WTC11 (cell line): ENCODE measurements at regions not wholly inside any gene's neighbourhood (a gene's known extent, or its start where the extent isn't known, plus 50 kb on each side); places are given as distances from the start of the nearest gene placed in this dataset.

Experiments used
- ATAC-seq: fragments of 200-7000 bp; cut with Tn5 transposase; 2 replicates; pipeline ENCODE4 v1.10.0; 2021; ENCODE audit warnings: mild to moderate bottlenecking, moderate library complexity
- CTCF ChIA-PET: fragments of 300-600 bp; sonication (Branson Sonifier 250); formaldehyde crosslinking; loops from one replicate; lab custom pipeline; 2021; ENCODE audit warnings: antibody characterized with exemption; lab: Charles Lee
- POLR2A ChIA-PET: fragments of 350-600 bp; sonication (Branson Sonifier 250); formaldehyde crosslinking; loops from one replicate; lab custom pipeline; 2021; ENCODE audit warnings: antibody characterized with exemption; lab: Charles Lee
- DNase-seq: peaks from one replicate; pipeline ENCODE4 v3.0.0; 2021; ENCODE audit warnings: low spot score
- H3K27ac Mint-ChIP-seq: 2 replicates; pipeline ENCODE4 v1.8.0; 2021; ENCODE audit warnings: mixed read lengths
- H3K27me3 Mint-ChIP-seq: 2 replicates; pipeline ENCODE4 v1.8.0; 2021; ENCODE audit warnings: low read depth, mild to moderate bottlenecking, moderate library complexity, mixed read lengths
- H3K36me3 Mint-ChIP-seq: 2 replicates; pipeline ENCODE4 v1.8.0; 2021; ENCODE audit warnings: mixed read lengths
- H3K4me1 Mint-ChIP-seq: 2 replicates; pipeline ENCODE4 v1.8.0; 2022; ENCODE audit warnings: mixed read lengths
- H3K4me3 Mint-ChIP-seq: 2 replicates; pipeline ENCODE4 v1.8.0; 2021; ENCODE audit warnings: mild to moderate bottlenecking, moderate library complexity, mixed read lengths
- H3K9me3 Mint-ChIP-seq: 2 replicates; pipeline ENCODE4 v1.8.0; 2021; ENCODE audit warnings: mixed read lengths
- AR ChIP-seq: fragments of 250-450 bp; sonication (Bioruptor Pico); IDR thresholded peaks from 2 replicates; pipeline ENCODE4 v1.9.0; 2021; ENCODE audit warnings: mild to moderate bottlenecking
- ATF3 ChIP-seq: sonication (generic); formaldehyde crosslinking; conservative IDR thresholded peaks from 2 replicates; pipeline ENCODE4 v1.8.1; 2022; ENCODE audit warnings: mild to moderate bottlenecking, missing genetic modification reagents
- ATF6 ChIP-seq: sonication (generic); formaldehyde crosslinking; IDR thresholded peaks from 2 replicates; pipeline ENCODE4 v1.8.1; 2023; ENCODE audit warnings: mild to moderate bottlenecking, missing genetic modification reagents
- CBFB ChIP-seq: sonication (generic); formaldehyde crosslinking; IDR thresholded peaks from 2 replicates; pipeline ENCODE4 v1.8.1; 2022; ENCODE audit warnings: mild to moderate bottlenecking, low read depth, missing genetic modification reagents
- CREM ChIP-seq: sonication (generic); formaldehyde crosslinking; IDR thresholded peaks from 2 replicates; pipeline ENCODE4 v1.8.1; 2022; ENCODE audit warnings: mild to moderate bottlenecking, missing genetic modification reagents, moderate library complexity
- MXD4 ChIP-seq: fragments of 250-450 bp; sonication (Bioruptor Pico); IDR thresholded peaks from 2 replicates; pipeline ENCODE4 v1.8.0; 2021; ENCODE audit warnings: mild to moderate bottlenecking, moderate library complexity, borderline replicate concordance
- NFATC4 ChIP-seq: fragments of 250-450 bp; sonication (Bioruptor Pico); IDR thresholded peaks from 2 replicates; pipeline ENCODE4 v1.9.0; 2021; ENCODE audit warnings: mild to moderate bottlenecking
- NFYB ChIP-seq: sonication (generic); formaldehyde crosslinking; conservative IDR thresholded peaks from 2 replicates; pipeline ENCODE4 v1.8.0; 2022; ENCODE audit warnings: low read depth, missing genetic modification reagents
- OVOL2 ChIP-seq: fragments of 250-450 bp; sonication (Bioruptor Pico); IDR thresholded peaks from 2 replicates; pipeline ENCODE4 v1.9.0; 2021; ENCODE audit warnings: mild to moderate bottlenecking, borderline replicate concordance
- PRRX2 ChIP-seq: fragments of 250-450 bp; sonication (Bioruptor Pico); IDR thresholded peaks from 2 replicates; pipeline ENCODE4 v1.8.0; 2021; ENCODE audit warnings: mild to moderate bottlenecking
- RELA ChIP-seq: sonication (generic); formaldehyde crosslinking; IDR thresholded peaks from 2 replicates; pipeline ENCODE4 v1.8.1; 2022; ENCODE audit warnings: missing genetic modification reagents, mild to moderate bottlenecking, borderline replicate concordance
- SOX15 ChIP-seq: fragments of 250-450 bp; sonication (Bioruptor Pico); IDR thresholded peaks from 2 replicates; pipeline ENCODE4 v1.9.0; 2021; ENCODE audit warnings: mild to moderate bottlenecking
- SP1 ChIP-seq: sonication (generic); formaldehyde crosslinking; conservative IDR thresholded peaks from 2 replicates; pipeline ENCODE4 v1.8.1; 2022; ENCODE audit warnings: missing genetic modification reagents
- TP53 ChIP-seq: sonication (generic); formaldehyde crosslinking; IDR thresholded peaks from 2 replicates; pipeline ENCODE4 v1.8.1; 2023; ENCODE audit warnings: mild to moderate bottlenecking, missing genetic modification reagents
- USF2 ChIP-seq: sonication (generic); formaldehyde crosslinking; IDR thresholded peaks from 2 replicates; pipeline ENCODE4 v1.8.1; 2023; ENCODE audit warnings: mild to moderate bottlenecking, missing genetic modification reagents, moderate library complexity
- ZNF138 ChIP-seq: sonication (generic); formaldehyde crosslinking; conservative IDR thresholded peaks from 2 replicates; pipeline ENCODE4 v1.8.1; 2022; ENCODE audit warnings: mild to moderate bottlenecking, moderate library complexity, missing genetic modification reagents
- ZNF396 ChIP-seq: fragments of 250-450 bp; sonication (Bioruptor Pico); IDR thresholded peaks from 2 replicates; pipeline ENCODE4 v1.8.0; 2021; ENCODE audit warnings: mild to moderate bottlenecking, moderate library complexity, borderline replicate concordance
- TF ChIP-seq, protein P1 (sequence below): sonication (generic); formaldehyde crosslinking; IDR thresholded peaks from 2 replicates; pipeline ENCODE4 v1.8.0; 2022; ENCODE audit warnings: mild to moderate bottlenecking, missing genetic modification reagents
- TF ChIP-seq, protein P2 (sequence below): sonication (generic); formaldehyde crosslinking; IDR thresholded peaks from 2 replicates; pipeline ENCODE4 v1.8.0; 2022; ENCODE audit warnings: mild to moderate bottlenecking, missing genetic modification reagents
- TF ChIP-seq, protein P3 (sequence below): sonication (generic); formaldehyde crosslinking; IDR thresholded peaks from 2 replicates; pipeline ENCODE4 v1.8.0; 2023; ENCODE audit warnings: missing genetic modification reagents, mild to moderate bottlenecking, borderline replicate concordance

DNA sequence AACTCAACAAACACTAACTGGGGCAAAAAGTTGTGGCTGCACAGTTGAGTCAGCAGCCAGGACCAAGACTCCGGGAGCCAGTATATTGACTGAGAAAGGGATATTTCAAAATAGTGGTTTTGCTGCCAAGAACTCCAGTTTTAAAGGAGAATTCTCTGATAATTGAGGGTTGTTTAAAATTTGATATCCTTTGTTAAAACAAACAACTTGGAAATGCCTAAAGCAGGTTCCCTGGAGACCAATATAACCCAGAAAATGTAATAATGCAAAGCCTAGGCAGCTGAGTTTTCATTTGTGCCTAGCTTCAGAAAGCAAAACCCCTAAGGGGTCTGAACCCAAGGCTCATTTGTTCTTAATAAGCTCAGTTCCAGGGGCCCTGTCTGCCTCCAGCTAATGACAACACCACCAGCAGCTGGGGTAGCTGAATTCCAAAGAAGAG, 311.7 kb upstream of the CCDC196 start:
- H3K4me1 Mint-ChIP-seq, result peaks cover 5% of the 10 kb centered on the region; the same call in 1 of the 2 replicates
- no peaks in the 10 kb centered on the region for H3K27me3 Mint-ChIP-seq
- POLR2A ChIA-PET, result no interaction called here
- TF ChIP-seq CREM (CRISPR knock-in tag), result no peak
- TF ChIP-seq, protein P1, sequence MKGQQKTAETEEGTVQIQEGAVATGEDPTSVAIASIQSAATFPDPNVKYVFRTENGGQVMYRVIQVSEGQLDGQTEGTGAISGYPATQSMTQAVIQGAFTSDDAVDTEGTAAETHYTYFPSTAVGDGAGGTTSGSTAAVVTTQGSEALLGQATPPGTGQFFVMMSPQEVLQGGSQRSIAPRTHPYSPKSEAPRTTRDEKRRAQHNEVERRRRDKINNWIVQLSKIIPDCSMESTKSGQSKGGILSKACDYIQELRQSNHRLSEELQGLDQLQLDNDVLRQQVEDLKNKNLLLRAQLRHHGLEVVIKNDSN (CRISPR knock-in tag), result no peak
- TF ChIP-seq, protein P2, sequence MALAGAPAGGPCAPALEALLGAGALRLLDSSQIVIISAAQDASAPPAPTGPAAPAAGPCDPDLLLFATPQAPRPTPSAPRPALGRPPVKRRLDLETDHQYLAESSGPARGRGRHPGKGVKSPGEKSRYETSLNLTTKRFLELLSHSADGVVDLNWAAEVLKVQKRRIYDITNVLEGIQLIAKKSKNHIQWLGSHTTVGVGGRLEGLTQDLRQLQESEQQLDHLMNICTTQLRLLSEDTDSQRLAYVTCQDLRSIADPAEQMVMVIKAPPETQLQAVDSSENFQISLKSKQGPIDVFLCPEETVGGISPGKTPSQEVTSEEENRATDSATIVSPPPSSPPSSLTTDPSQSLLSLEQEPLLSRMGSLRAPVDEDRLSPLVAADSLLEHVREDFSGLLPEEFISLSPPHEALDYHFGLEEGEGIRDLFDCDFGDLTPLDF (CRISPR knock-in tag), result no peak
- TF ChIP-seq, all 79 proteins: peak for 0
- H3K4me3 Mint-ChIP-seq, result no peak overlapping the region
- H3K36me3 Mint-ChIP-seq, result 0 out of 2 replicates have a peak, but pooled peaks cover 3% of the 10 kb centered on the region
- DNase-seq (no peak), ATAC-seq (no peak)
- H3K27ac Mint-ChIP-seq, result no peak overlapping the region
- H3K9me3 Mint-ChIP-seq, result peaks cover 20% of the 10 kb centered on the region
- CTCF ChIA-PET, result no interaction called here

DNA sequence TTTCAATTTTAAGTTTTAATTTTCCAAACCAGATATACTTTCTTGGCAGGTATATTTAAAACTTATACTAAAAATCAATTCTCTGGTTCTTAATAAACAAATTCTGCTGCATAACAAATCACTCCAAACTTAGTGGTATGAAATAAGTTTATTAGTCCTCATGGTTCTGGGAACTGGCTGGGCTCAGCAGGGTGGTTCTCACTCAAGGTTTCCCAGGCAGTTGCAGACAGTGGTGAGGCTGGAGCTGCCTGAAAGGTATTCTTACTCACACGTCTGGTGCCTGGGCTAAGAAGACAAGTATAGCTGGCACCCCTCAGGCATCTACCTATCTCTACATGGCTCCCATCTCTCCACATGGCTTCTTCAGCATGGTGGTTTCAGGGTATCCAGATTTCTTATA, 308.2 kb upstream of the CCDC196 start:
- CTCF ChIA-PET, result interaction anchor here (0.8 kb wide), 1 partner anchor 43 kb away, joined by 3 read pairs; no protein-coding TSS in a partner anchor
- no peak for DNase-seq
- no peak for ATAC-seq
- peaks cover 29% of the 10 kb centered on the region for H3K9me3 Mint-ChIP-seq
- TF ChIP-seq OVOL2 (CRISPR knock-in tag) (no peak), TP53 (CRISPR knock-in tag) (no peak), ATF3 (no peak), ZNF396 (no peak), SP1 (CRISPR knock-in tag) (no peak), NFYB (no peak), RELA (CRISPR knock-in tag) (no peak), MXD4 (CRISPR knock-in tag) (no peak), USF2 (CRISPR knock-in tag) (no peak)
- TF ChIP-seq, protein P3, sequence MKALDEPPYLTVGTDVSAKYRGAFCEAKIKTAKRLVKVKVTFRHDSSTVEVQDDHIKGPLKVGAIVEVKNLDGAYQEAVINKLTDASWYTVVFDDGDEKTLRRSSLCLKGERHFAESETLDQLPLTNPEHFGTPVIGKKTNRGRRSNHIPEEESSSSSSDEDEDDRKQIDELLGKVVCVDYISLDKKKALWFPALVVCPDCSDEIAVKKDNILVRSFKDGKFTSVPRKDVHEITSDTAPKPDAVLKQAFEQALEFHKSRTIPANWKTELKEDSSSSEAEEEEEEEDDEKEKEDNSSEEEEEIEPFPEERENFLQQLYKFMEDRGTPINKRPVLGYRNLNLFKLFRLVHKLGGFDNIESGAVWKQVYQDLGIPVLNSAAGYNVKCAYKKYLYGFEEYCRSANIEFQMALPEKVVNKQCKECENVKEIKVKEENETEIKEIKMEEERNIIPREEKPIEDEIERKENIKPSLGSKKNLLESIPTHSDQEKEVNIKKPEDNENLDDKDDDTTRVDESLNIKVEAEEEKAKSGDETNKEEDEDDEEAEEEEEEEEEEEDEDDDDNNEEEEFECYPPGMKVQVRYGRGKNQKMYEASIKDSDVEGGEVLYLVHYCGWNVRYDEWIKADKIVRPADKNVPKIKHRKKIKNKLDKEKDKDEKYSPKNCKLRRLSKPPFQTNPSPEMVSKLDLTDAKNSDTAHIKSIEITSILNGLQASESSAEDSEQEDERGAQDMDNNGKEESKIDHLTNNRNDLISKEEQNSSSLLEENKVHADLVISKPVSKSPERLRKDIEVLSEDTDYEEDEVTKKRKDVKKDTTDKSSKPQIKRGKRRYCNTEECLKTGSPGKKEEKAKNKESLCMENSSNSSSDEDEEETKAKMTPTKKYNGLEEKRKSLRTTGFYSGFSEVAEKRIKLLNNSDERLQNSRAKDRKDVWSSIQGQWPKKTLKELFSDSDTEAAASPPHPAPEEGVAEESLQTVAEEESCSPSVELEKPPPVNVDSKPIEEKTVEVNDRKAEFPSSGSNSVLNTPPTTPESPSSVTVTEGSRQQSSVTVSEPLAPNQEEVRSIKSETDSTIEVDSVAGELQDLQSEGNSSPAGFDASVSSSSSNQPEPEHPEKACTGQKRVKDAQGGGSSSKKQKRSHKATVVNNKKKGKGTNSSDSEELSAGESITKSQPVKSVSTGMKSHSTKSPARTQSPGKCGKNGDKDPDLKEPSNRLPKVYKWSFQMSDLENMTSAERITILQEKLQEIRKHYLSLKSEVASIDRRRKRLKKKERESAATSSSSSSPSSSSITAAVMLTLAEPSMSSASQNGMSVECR (CRISPR knock-in tag), result no peak
- H3K4me1 Mint-ChIP-seq, result peaks cover 5% of the 10 kb centered on the region
- POLR2A ChIA-PET, result no interaction called here
- no peak overlapping the region for H3K27ac Mint-ChIP-seq
- 0 out of 2 replicates have a peak, but pooled peaks cover 3% of the 10 kb centered on the region for H3K36me3 Mint-ChIP-seq
- H3K27me3 Mint-ChIP-seq, result no peaks in the 10 kb centered on the region
- no peak overlapping the region for H3K4me3 Mint-ChIP-seq

DNA sequence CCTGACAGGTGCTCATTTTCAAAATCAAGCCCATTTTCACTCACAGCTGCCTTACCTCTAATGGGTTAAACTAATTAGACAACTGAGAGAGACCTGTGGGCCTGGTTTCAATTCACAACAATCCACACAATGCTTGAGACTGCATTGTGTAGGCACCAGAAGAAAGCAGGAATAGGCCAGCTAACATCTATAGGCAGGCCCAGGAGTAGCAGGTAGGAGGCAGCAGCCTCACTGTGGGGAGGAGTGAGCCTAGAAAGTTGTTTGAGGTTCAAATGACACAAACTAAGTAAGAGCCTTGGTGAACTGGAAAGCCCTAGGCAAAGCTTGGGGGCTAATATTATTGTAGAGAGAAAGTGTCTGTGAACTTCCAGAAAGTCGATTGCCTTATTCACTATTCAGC, 289.5 kb upstream of the CCDC196 start:
- DNase-seq (no peak), ATAC-seq (peak; percentile 76)
- Mint-ChIP-seq H3K36me3 (peaks cover 19% of the 10 kb centered on the region), H3K9me3 (peaks cover 19% of the 10 kb centered on the region), H3K4me3 (no peak overlapping the region), H3K27me3 (peaks cover 3% of the 10 kb centered on the region; the same call in 1 of the 2 replicates), H3K27ac (no peak overlapping the region), H3K4me1 (peaks cover 9% of the 10 kb centered on the region; the same call in 1 of the 2 replicates)
- ChIA-PET POLR2A (no interaction called here), CTCF (interaction anchor here (0.8 kb wide), 1 partner anchor 163 kb away, joined by 4 read pairs; no protein-coding TSS in a partner anchor)
- TF ChIP-seq ATF6 (CRISPR knock-in tag) (no peak), CBFB (no peak), SOX15 (CRISPR knock-in tag) (no peak), OVOL2 (CRISPR knock-in tag) (no peak), AR (CRISPR knock-in tag) (no peak), PRRX2 (CRISPR knock-in tag) (no peak), NFATC4 (CRISPR knock-in tag) (no peak), ZNF138 (CRISPR knock-in tag) (no peak)
